ENCODE measurements at regions not wholly inside any gene's neighbourhood (a gene's known extent, or its start where the extent isn't known, plus 50 kb on each side); places are given as distances from the start of the nearest gene placed in this dataset.

DNA sequence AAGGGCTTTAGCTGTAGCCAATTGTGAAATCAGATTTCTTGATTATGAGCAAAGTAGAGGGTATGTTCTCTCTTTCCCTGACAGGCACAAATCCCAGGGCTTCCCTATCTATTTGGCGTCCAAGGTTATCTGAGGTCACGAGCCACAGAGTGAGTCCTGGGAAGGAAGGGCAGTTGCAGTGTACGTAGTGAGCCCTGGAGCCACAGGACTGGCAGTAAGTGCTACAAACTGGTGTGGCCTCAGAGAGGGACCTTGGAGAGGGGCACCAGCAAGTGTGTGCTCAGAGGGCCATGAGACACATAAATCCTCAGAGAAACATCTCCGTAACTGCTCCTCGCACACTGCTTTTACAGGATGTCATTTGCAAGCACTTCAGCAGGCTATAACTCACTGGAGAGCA is 115.5 kb upstream of the SH3BP4 start:
- ATAC-seq, result no peak
- TF ChIP-seq ZNF70 (CRISPR knock-in tag; IDR thresholded peaks at IDR 0.05) (no peak), RARB (CRISPR knock-in tag; IDR thresholded peaks at IDR 0.05) (no peak), CREB5 (CRISPR knock-in tag; IDR thresholded peaks at IDR 0.05; ENCODE audit: low read depth) (no peak), ARNTL (CRISPR knock-in tag; IDR thresholded peaks at IDR 0.05; ENCODE audit: borderline replicate concordance, low read depth) (no peak), TOX (CRISPR knock-in tag; IDR thresholded peaks at IDR 0.05; ENCODE audit: borderline replicate concordance) (no peak)
- TF ChIP-seq, protein P1, sequence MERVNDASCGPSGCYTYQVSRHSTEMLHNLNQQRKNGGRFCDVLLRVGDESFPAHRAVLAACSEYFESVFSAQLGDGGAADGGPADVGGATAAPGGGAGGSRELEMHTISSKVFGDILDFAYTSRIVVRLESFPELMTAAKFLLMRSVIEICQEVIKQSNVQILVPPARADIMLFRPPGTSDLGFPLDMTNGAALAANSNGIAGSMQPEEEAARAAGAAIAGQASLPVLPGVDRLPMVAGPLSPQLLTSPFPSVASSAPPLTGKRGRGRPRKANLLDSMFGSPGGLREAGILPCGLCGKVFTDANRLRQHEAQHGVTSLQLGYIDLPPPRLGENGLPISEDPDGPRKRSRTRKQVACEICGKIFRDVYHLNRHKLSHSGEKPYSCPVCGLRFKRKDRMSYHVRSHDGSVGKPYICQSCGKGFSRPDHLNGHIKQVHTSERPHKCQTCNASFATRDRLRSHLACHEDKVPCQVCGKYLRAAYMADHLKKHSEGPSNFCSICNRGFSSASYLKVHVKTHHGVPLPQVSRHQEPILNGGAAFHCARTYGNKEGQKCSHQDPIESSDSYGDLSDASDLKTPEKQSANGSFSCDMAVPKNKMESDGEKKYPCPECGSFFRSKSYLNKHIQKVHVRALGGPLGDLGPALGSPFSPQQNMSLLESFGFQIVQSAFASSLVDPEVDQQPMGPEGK (CRISPR knock-in tag; IDR thresholded peaks at IDR 0.05; ENCODE audit: borderline replicate concordance), result no peak
- TF ChIP-seq, protein P2, sequence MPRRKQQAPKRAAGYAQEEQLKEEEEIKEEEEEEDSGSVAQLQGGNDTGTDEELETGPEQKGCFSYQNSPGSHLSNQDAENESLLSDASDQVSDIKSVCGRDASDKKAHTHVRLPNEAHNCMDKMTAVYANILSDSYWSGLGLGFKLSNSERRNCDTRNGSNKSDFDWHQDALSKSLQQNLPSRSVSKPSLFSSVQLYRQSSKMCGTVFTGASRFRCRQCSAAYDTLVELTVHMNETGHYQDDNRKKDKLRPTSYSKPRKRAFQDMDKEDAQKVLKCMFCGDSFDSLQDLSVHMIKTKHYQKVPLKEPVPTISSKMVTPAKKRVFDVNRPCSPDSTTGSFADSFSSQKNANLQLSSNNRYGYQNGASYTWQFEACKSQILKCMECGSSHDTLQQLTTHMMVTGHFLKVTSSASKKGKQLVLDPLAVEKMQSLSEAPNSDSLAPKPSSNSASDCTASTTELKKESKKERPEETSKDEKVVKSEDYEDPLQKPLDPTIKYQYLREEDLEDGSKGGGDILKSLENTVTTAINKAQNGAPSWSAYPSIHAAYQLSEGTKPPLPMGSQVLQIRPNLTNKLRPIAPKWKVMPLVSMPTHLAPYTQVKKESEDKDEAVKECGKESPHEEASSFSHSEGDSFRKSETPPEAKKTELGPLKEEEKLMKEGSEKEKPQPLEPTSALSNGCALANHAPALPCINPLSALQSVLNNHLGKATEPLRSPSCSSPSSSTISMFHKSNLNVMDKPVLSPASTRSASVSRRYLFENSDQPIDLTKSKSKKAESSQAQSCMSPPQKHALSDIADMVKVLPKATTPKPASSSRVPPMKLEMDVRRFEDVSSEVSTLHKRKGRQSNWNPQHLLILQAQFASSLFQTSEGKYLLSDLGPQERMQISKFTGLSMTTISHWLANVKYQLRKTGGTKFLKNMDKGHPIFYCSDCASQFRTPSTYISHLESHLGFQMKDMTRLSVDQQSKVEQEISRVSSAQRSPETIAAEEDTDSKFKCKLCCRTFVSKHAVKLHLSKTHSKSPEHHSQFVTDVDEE (CRISPR knock-in tag; IDR thresholded peaks at IDR 0.05), result no peak

DNA sequence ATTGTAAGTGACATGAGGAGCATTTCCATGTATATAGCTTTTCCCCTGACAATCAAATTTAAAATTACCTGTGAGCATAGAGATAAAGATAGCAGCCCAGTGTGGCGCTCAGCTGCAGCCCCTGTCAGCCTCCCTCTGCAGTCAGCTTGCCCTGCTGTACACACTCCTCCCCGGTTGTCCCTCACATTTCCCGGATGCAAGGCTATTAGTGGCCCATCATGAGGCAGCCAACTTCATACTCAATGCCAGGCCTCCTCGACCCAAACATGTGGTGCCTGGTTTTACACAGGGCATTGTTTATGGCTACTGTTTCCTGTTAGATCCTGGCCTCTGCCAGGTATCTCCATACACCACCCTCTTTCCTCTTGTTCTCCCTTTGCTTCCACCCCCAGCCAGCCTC is 116.1 kb upstream of the SH3BP4 start:
- TF ChIP-seq TOX (CRISPR knock-in tag; IDR thresholded peaks at IDR 0.05; ENCODE audit: borderline replicate concordance) (no peak), TCF4 (CRISPR knock-in tag; IDR thresholded peaks at IDR 0.05; ENCODE audit: borderline replicate concordance) (no peak), ISL1 (CRISPR knock-in tag; IDR thresholded peaks at IDR 0.05) (no peak), OSR1 (CRISPR knock-in tag; IDR thresholded peaks at IDR 0.05) (no peak)
- no peak for ATAC-seq

GRCh38 chr2:234834228-234834923 is 117.4 kb upstream of the SH3BP4 start:
- TF ChIP-seq RARB (CRISPR knock-in tag; IDR thresholded peaks at IDR 0.05) (no peak), SNAI2 (CRISPR knock-in tag; IDR thresholded peaks at IDR 0.05) (no peak), CREB5 (CRISPR knock-in tag; IDR thresholded peaks at IDR 0.05; ENCODE audit: low read depth) (no peak), POU6F1 (CRISPR knock-in tag; IDR thresholded peaks at IDR 0.05; ENCODE audit: borderline replicate concordance, low read depth) (no peak), TOX (CRISPR knock-in tag; IDR thresholded peaks at IDR 0.05; ENCODE audit: borderline replicate concordance) (no peak), ZFP30 (CRISPR knock-in tag; IDR thresholded peaks at IDR 0.05) (no peak), TCF4 (CRISPR knock-in tag; IDR thresholded peaks at IDR 0.05; ENCODE audit: borderline replicate concordance) (no peak), OSR1 (CRISPR knock-in tag; IDR thresholded peaks at IDR 0.05) (no peak), GLIS3 (CRISPR knock-in tag; IDR thresholded peaks at IDR 0.05) (no peak), ARNTL (CRISPR knock-in tag; IDR thresholded peaks at IDR 0.05; ENCODE audit: borderline replicate concordance, low read depth) (no peak), ZC3H10 (CRISPR knock-in tag; IDR thresholded peaks at IDR 0.05) (no peak), ISL1 (CRISPR knock-in tag; IDR thresholded peaks at IDR 0.05) (no peak), ZFP3 (CRISPR knock-in tag; IDR thresholded peaks at IDR 0.05) (no peak)
- TF ChIP-seq, protein P1 (CRISPR knock-in tag; IDR thresholded peaks at IDR 0.05; ENCODE audit: borderline replicate concordance), result no peak
- TF ChIP-seq, protein P3, sequence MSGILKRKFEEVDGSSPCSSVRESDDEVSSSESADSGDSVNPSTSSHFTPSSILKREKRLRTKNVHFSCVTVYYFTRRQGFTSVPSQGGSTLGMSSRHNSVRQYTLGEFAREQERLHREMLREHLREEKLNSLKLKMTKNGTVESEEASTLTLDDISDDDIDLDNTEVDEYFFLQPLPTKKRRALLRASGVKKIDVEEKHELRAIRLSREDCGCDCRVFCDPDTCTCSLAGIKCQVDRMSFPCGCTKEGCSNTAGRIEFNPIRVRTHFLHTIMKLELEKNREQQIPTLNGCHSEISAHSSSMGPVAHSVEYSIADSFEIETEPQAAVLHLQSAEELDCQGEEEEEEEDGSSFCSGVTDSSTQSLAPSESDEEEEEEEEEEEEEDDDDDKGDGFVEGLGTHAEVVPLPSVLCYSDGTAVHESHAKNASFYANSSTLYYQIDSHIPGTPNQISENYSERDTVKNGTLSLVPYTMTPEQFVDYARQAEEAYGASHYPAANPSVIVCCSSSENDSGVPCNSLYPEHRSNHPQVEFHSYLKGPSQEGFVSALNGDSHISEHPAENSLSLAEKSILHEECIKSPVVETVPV (CRISPR knock-in tag; IDR thresholded peaks at IDR 0.05), result no peak

More at GRCh38 chr2:234834228-234834923, 117.4 kb upstream of the SH3BP4 start:
- ATAC-seq, result no peak

All from SK-N-SH treated with all-trans-retinoic acid at 6 μM for 48 hours (cell line).